Duodenal mucosa (tissue), 2 donors: ENCODE measurements at regions not wholly inside any gene's neighbourhood (a gene's known extent, or its start where the extent isn't known, plus 50 kb on each side); places are given as distances from the start of the nearest gene placed in this dataset.
"Not testable (repeated sequence)": the region's sequence is repeated elsewhere in the genome, so short reads cannot be mapped to it uniquely, and the experiment has no call there.

ENCODE experiments used
- H3K27ac ChIP-seq: one replicate; pipeline ENCODE4 v1.7.0; 2013; ENCODE audit warnings: low read depth, low read length
- H3K27me3 ChIP-seq, 2 donors: one replicate each; pipeline ENCODE4 v1.7.0; 2013; ENCODE audit warnings: low read length in 2 of 2, control low read depth in 1 of 2; ENCODE audit not compliant: insufficient read depth in 2 of 2, control insufficient read depth in 1 of 2
- H3K36me3 ChIP-seq, 2 donors: one replicate each; pipeline ENCODE4 v1.7.0; 2013; ENCODE audit warnings: low read length in 2 of 2, control low read depth in 1 of 2; ENCODE audit not compliant: insufficient read depth in 2 of 2, control insufficient read depth in 1 of 2
- H3K4me1 ChIP-seq, 2 donors: one replicate each; pipeline ENCODE4 v1.7.0; 2013; ENCODE audit warnings: low read length in 2 of 2, control low read depth in 1 of 2; ENCODE audit not compliant: insufficient read depth in 2 of 2, control insufficient read depth in 1 of 2
- H3K4me3 ChIP-seq, 2 donors: one replicate each; pipeline ENCODE4 v1.7.0; 2013; ENCODE audit warnings: low read length in 2 of 2, low read depth in 1 of 2
- H3K9ac ChIP-seq, 2 donors: one replicate each; pipeline ENCODE4 v1.7.0; 2013; ENCODE audit warnings: low read length in 2 of 2, low read depth in 1 of 2
- H3K9me3 ChIP-seq, 2 donors: one replicate each; pipeline ENCODE4 v1.7.0; 2013; ENCODE audit warnings: low read length in 2 of 2, control low read depth in 1 of 2; ENCODE audit not compliant: control insufficient read depth in 1 of 2

DNA sequence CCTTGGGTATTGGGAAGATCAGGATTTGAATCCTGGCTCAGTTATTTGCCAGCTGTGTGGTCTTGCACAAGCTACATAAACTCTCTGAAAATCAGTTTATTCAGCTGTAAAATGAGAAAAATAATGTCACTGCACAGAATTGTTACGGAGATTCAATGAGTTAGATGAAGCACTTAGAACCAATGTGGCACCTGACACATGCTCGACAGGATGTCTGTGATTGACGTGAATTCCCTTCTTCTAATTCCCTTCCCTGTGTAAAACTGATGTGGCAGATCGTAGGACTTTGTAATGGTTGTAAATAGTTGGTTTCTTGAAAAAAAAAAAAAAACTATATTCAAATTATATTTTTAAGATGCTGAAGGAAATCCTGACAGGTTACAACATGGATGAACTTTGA is 249.9 kb upstream of the MKLN1 start:
- no peak overlapping the region for H3K27ac ChIP-seq
- H3K36me3 ChIP-seq: peaks cover 0 to 2% of the 10 kb centered on the region in 2 donors
- no peak overlapping the region for H3K4me3 ChIP-seq
- H3K9ac ChIP-seq: no peak overlapping the region
- no peaks in the 10 kb centered on the region for H3K27me3 ChIP-seq
- H3K4me1 ChIP-seq: peaks cover 0 to 1% of the 10 kb centered on the region in 2 donors
- no peaks in the 10 kb centered on the region for H3K9me3 ChIP-seq

DNA sequence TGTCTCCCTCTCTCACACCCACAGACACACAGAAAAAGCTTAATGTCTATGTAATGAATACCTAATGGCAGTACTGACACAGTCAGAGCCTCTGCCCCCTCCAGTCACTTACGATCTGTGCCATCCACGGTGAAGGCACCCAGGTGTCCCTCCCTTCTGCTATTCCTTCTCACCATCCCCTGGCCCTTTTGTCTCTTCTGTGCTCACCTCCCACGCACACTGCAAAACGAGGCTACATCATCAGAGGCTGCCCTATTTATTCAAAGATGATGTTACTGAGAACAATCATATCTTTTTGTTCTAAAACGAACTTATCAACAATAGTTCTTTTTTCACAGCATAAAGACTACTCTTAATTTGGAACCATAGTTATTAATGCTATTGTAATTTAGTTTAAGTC is 246.9 kb upstream of the MKLN1 start:
- Histone ChIP-seq H3K9me3 (no peaks in the 10 kb centered on the region), H3K4me3 (no peak overlapping the region), H3K36me3 (peaks cover 0 to 2% of the 10 kb centered on the region in 2 donors), H3K4me1 (no peaks in the 10 kb centered on the region), H3K9ac (no peak overlapping the region), H3K27me3 (no peaks in the 10 kb centered on the region), H3K27ac (no peak overlapping the region)

DNA sequence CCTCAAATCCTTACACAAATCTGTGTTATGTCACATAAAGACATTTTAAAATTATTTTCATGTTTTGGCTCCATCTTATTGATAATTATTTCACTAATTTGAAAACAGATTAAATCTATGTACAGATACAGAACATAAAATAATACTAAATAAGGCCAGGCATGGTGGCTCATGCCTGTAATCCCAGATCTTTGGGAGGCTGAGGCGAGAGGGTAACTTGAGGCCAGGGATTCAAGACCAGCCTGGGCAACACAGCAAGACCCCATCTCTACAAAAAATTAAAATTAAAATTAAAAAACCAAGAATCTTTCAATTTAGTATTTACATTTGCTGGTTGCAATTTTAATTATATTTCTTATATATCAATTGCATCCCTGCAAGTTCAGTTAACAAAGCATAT is 246.4 kb upstream of the MKLN1 start:
- Histone ChIP-seq H3K4me3 (no peak overlapping the region), H3K27me3 (no peaks in the 10 kb centered on the region), H3K36me3 (peaks cover 0 to 2% of the 10 kb centered on the region in 2 donors), H3K9me3 (no peaks in the 10 kb centered on the region), H3K27ac (no peak overlapping the region), H3K4me1 (no peaks in the 10 kb centered on the region), H3K9ac (no peak overlapping the region)

DNA sequence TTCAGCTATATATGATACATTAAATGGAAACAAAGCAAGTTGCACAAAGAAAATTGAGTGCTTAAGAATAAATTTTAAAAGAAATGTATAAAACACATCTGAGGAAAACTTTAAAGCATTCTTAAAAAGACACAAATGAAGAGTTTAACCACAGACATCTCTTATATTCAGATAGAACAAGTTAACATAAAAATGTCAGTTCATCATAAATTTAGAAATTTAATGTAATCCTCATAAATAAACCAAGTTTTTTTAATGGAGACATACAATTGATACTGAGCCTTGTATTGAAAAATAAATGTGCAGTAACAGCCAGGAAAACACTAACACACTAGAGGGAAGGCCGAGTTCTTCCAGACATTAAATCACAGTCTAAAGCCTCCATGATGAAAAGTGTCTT is 243.9 kb upstream of the MKLN1 start:
- H3K27me3 ChIP-seq: no peaks in the 10 kb centered on the region
- H3K27ac ChIP-seq: no peak overlapping the region
- peaks cover 0 to 2% of the 10 kb centered on the region in 2 donors for H3K36me3 ChIP-seq
- H3K9me3 ChIP-seq: no peaks in the 10 kb centered on the region
- no peaks in the 10 kb centered on the region for H3K4me1 ChIP-seq
- H3K9ac ChIP-seq: no peak overlapping the region
- no peak overlapping the region for H3K4me3 ChIP-seq

DNA sequence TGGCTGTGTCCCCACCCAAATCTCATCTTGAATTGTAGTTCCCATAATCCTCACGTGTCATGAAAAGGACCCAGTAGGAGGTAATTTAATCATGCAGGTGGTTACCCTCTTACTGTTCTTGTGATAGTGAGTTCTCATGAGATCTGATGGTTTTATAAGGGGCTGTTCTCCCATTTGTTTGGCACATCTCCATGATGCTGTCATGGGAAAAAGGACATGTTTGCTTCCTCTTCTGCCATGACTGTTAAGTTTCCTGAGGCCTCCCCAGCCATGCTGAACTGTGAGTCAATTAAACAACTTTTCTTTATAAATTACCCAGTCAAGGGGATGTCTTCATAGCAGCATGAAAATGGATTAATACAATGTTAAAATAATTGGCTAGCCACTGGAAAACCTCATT is 243.3 kb upstream of the MKLN1 start:
- not testable (repeated sequence) for H3K4me3 ChIP-seq, H3K27ac ChIP-seq, H3K9ac ChIP-seq, H3K27me3 ChIP-seq, H3K9me3 ChIP-seq, H3K36me3 ChIP-seq, H3K4me1 ChIP-seq

- H3K27ac ChIP-seq: no peak overlapping the region
- no peaks in the 10 kb centered on the region for H3K9me3 ChIP-seq
- no peaks in the 10 kb centered on the region for H3K36me3 ChIP-seq
- peaks cover 0 to 6% of the 10 kb centered on the region in 2 donors for H3K4me1 ChIP-seq
- no peak overlapping the region for H3K9ac ChIP-seq
- H3K27me3 ChIP-seq: no peaks in the 10 kb centered on the region
- H3K4me3 ChIP-seq: no peak overlapping the region
Measured at GRCh38 chr7:131087756-131088658, 239.7 kb upstream of the MKLN1 start.

GRCh38 chr7:131090188-131090587 is 237.5 kb upstream of the MKLN1 start:
- Histone ChIP-seq H3K27ac (no peak overlapping the region), H3K36me3 (no peaks in the 10 kb centered on the region), H3K9me3 (no peaks in the 10 kb centered on the region), H3K4me3 (no peak overlapping the region), H3K9ac (no peak overlapping the region), H3K27me3 (no peaks in the 10 kb centered on the region), H3K4me1 (peaks cover 0 to 6% of the 10 kb centered on the region in 2 donors)

DNA sequence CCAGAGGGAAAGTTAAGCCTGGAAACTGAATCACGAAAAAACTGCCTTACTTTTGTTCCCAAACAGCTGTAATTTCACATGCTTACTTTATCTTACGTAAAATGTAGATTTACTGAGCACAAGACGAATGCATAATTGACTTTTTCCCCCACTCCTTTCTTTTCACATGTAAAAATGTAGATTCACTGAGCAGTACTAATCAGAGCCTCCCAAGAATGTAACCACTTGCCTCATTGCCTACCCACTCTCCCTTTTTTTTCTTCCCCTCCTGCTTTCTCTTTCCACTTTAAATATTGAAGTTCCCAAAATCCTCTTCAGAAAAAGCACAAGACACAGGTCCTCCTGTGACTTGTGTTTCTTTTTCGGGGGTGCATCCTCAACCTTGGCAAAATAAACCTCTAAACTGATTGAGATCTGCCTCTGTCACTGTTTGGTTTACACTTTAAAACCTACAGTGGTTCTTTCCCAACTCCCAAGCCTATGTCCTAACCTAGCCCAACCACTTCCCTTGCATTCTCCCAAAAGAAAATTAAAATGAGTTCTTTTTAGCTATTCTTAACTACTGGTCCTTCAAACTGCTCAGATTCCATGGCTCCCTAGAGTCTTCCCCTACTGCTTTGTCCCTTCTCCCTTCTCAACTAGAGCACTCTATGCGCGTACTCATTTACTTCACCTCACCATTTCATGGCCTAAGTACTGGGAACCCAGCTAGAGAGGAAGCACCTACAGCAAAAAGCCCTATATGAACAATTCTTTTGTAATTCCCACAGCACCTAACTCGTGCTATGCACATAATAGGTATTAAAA is 236.6 kb upstream of the MKLN1 start:
- Histone ChIP-seq H3K27me3 (no peaks in the 10 kb centered on the region), H3K36me3 (no peaks in the 10 kb centered on the region), H3K9me3 (no peaks in the 10 kb centered on the region), H3K4me3 (no peak overlapping the region), H3K27ac (no peak overlapping the region), H3K4me1 (peaks cover 1 to 6% of the 10 kb centered on the region in 2 donors), H3K9ac (no peak overlapping the region)

- Histone ChIP-seq H3K27ac (no peak overlapping the region), H3K36me3 (no peaks in the 10 kb centered on the region), H3K9me3 (no peaks in the 10 kb centered on the region), H3K4me3 (no peak overlapping the region), H3K4me1 (peaks cover 5 to 18% of the 10 kb centered on the region in 2 donors), H3K9ac (no peak overlapping the region), H3K27me3 (no peaks in the 10 kb centered on the region)
Measured at GRCh38 chr7:131094685-131095084, 233.0 kb upstream of the MKLN1 start.

GRCh38 chr7:131095346-131095745 is 232.3 kb upstream of the MKLN1 start:
- H3K36me3 ChIP-seq: no peaks in the 10 kb centered on the region
- H3K4me3 ChIP-seq: no peak overlapping the region
- no peak overlapping the region for H3K9ac ChIP-seq
- no peaks in the 10 kb centered on the region for H3K9me3 ChIP-seq
- H3K4me1 ChIP-seq: peaks cover 3 to 20% of the 10 kb centered on the region in 2 donors
- H3K27ac ChIP-seq: no peak overlapping the region
- H3K27me3 ChIP-seq: no peaks in the 10 kb centered on the region
